HepG2 (cell line): ENCODE measurements at regions not wholly inside any gene's neighbourhood (a gene's known extent, or its start where the extent isn't known, plus 50 kb on each side); places are given as distances from the start of the nearest gene placed in this dataset.

Experiments used
- CBX5 ChIP-seq: sonication (generic); formaldehyde crosslinking; IDR thresholded peaks from 2 replicates; pipeline ENCODE4 v1.4.0; 2020; ENCODE audit warnings: missing genetic modification reagents, borderline replicate concordance
- POLR2A ChIP-seq, 2 experiments: IDR thresholded peaks; 2 replicates each; pipeline ENCODE4 v1.6.1; 2011; ENCODE audit warnings: low read depth in 2 of 2, low read length in 2 of 2, mild to moderate bottlenecking in 1 of 2, moderate library complexity in 1 of 2; ENCODE audit not compliant: insufficient read depth in 1 of 2
- RAD21 ChIP-seq: fragments of 450-650 bp; formaldehyde crosslinking; IDR thresholded peaks from 2 replicates; pipeline ENCODE4 v1.5.0; 2020; ENCODE audit warnings: mild to moderate bottlenecking
- UBTF ChIP-seq: sonication (generic); formaldehyde crosslinking; IDR thresholded peaks from 2 replicates; pipeline ENCODE4 v1.4.0; 2020; ENCODE audit warnings: mild to moderate bottlenecking, missing genetic modification reagents
- ZNF557 ChIP-seq: sonication (generic); formaldehyde crosslinking; IDR thresholded peaks from 2 replicates; pipeline ENCODE4 v1.4.0; 2020; ENCODE audit warnings: missing genetic modification reagents

- TF ChIP-seq RAD21 (CRISPR knock-in tag) (no peak), UBTF (CRISPR knock-in tag) (no peak), POLR2A (IDR thresholded peaks at IDR 0.05; ENCODE audit: insufficient read depth in 1 of 2, low read depth in 2 of 2, low read length in 2 of 2) (no peak), ZNF557 (CRISPR knock-in tag) (no peak), CBX5 (CRISPR knock-in tag) (no peak)
Measured at GRCh38 chr2:210955591-210955990, 399.2 kb downstream of the CPS1 start.
